SK-N-MC (cell line): ENCODE measurements at regions not wholly inside any gene's neighbourhood (a gene's known extent, or its start where the extent isn't known, plus 50 kb on each side); places are given as distances from the start of the nearest gene placed in this dataset.

ENCODE experiments used
- EZH2 ChIP-seq: fragments of 200-600 bp; sonication (generic); IDR thresholded peaks from one replicate; pipeline ENCODE4 v1.6.1; 2017; ENCODE audit warnings: antibody characterized with exemption
- POLR2AphosphoS5 ChIP-seq: IDR thresholded peaks from 2 replicates; pipeline ENCODE4 v1.6.1; 2012; ENCODE audit warnings: mild to moderate bottlenecking, low read depth, low read length, borderline replicate concordance

DNA sequence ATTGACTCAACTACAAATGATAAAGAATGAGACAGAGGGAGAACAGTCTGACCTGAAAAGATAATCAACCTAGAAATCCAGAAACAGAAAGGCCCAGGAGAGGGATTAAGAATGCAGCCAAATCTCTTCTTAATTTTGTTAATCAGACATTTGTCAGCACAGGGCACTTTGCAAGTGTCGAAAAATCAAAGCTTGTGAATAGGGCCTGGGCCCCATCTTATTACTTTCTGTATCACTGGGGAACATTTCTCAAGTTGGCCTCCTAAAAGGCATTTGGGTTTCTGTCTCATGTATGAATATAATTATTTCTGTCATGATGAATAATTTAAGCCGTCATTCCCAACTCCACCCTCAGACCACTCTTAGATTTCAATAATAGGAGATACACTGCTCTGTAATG lies 308.4 kb upstream of the PRKCQ start:
- TF ChIP-seq POLR2AphosphoS5 (no peak), EZH2 (no peak)
